ENCODE measurements at regions not wholly inside any gene's neighbourhood (a gene's known extent, or its start where the extent isn't known, plus 50 kb on each side); places are given as distances from the start of the nearest gene placed in this dataset.

DNA sequence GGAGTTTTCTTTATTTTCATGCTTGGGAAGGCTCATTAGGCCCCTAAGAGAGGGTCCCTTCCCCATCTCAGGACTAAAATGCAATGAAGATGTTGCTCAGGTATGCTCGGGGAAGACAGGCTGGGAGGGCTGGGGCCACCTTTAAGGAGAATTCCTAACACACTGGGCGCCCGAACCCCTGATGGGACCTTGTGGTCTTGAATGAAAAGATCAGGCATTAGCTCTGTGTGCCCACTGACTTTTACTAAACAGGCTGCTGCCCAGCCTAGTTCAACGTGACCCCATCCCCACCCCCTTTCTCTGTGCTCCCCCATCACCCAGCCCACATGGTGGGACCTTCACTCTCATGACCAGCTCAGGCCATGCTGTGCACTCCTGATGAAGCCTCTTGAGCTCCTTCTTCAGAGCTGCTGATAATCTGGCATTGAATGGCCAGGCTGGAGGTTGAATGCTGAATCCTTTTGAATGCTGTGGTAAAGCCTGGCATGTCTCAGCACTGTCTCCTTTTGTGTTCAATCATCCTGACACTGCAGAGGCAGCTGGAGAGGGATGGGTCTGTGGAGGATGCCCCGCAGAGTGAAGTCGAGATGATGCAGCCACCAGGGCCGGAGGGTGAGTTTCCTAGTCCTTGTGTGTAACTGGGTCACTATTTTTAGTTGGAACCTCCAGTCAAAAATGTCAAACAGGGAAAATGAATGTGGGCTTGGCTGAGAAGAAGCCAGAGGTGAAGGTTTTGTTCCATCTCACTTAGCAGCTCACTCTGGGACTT, 209.1 kb downstream of the UQCRFS1 start:
- Histone ChIP-seq H3K27me3 (no peaks in the 10 kb centered on the region), H3K4me3 (no peak overlapping the region), H3K36me3 (no peaks in the 10 kb centered on the region), H3K27ac (no peak overlapping the region), H3K9ac (ENCODE audit: low read depth in 2 of 2, low read length in 2 of 2) (no peak overlapping the region), H3K9me3 (no peaks in the 10 kb centered on the region), H3K4me1 (no peaks in the 10 kb centered on the region)
- intact Hi-C loops (cut with DNase I), result no loop called here
- DNase-seq, result no peak
- TF ChIP-seq, protein P1, sequence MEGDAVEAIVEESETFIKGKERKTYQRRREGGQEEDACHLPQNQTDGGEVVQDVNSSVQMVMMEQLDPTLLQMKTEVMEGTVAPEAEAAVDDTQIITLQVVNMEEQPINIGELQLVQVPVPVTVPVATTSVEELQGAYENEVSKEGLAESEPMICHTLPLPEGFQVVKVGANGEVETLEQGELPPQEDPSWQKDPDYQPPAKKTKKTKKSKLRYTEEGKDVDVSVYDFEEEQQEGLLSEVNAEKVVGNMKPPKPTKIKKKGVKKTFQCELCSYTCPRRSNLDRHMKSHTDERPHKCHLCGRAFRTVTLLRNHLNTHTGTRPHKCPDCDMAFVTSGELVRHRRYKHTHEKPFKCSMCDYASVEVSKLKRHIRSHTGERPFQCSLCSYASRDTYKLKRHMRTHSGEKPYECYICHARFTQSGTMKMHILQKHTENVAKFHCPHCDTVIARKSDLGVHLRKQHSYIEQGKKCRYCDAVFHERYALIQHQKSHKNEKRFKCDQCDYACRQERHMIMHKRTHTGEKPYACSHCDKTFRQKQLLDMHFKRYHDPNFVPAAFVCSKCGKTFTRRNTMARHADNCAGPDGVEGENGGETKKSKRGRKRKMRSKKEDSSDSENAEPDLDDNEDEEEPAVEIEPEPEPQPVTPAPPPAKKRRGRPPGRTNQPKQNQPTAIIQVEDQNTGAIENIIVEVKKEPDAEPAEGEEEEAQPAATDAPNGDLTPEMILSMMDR (IDR thresholded peaks at IDR 0.05), result no peak

DNA sequence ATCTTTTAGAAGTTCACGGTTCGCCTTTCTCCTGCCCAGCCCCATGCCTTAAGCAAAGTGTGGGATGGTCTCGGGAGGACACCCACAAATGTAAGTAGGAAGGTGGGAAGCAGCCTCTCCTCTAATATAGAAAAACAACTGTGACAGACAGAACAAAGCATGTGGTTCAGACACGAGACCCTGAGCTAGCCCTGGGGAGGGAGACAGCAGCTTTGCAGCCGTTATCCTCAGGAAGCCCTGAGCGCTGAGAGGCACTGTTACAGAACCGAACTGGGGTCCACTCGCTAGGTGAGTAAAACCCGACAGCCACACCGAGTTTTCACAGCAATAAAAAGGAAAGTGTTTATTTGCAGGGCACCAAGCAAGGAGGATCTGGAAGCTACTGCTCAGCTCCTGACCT, 210.6 kb downstream of the UQCRFS1 start:
- Histone ChIP-seq H3K27ac (no peak overlapping the region), H3K4me1 (no peaks in the 10 kb centered on the region), H3K9me3 (no peaks in the 10 kb centered on the region), H3K9ac (ENCODE audit: low read depth in 2 of 2, low read length in 2 of 2) (no peak overlapping the region), H3K4me3 (no peak overlapping the region), H3K27me3 (no peaks in the 10 kb centered on the region), H3K36me3 (no peaks in the 10 kb centered on the region)
- intact Hi-C loops (cut with DNase I), result no loop called here
- TF ChIP-seq, protein P1 (IDR thresholded peaks at IDR 0.05), result no peak
- no peak for DNase-seq

DNA sequence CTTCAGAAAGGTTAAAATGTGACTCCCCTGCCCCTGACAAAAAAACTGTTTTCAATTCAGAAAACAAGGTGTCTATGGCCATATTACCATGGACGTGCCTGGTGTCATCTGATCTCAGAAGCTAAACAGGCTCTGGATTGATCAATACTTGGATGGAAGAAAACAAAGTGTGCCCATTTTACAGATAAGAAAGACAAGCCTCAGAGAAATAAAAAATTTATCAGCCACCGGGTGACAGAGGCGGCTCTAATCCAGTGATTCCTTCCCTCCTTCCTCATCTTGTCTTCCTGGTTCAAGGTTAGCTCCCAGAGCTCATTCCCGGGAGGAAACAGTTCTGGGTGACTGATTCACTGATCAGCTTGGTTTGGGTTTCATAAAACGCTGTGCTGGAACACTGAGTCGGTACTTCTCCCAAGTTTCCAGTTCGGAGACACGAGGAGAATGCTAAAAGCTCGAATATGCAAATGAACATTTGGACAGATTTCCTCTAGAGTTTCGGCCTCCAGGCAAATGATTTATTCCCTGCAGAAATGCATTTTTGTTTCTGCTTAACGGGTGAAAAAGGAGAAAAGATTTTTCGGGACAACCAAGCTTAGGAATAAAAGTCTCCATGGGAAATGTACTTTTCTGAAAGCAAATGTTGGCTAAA, 211.2 kb downstream of the UQCRFS1 start:
- Histone ChIP-seq H3K4me1 (no peaks in the 10 kb centered on the region), H3K27ac (no peak overlapping the region), H3K9ac (ENCODE audit: low read depth in 2 of 2, low read length in 2 of 2) (no peak overlapping the region), H3K9me3 (no peaks in the 10 kb centered on the region), H3K4me3 (no peak overlapping the region), H3K27me3 (no peaks in the 10 kb centered on the region), H3K36me3 (no peaks in the 10 kb centered on the region)
- TF ChIP-seq, protein P1 (IDR thresholded peaks at IDR 0.05), result no peak
- no peak for DNase-seq
- intact Hi-C loops (cut with DNase I), result no loop called here

DNA sequence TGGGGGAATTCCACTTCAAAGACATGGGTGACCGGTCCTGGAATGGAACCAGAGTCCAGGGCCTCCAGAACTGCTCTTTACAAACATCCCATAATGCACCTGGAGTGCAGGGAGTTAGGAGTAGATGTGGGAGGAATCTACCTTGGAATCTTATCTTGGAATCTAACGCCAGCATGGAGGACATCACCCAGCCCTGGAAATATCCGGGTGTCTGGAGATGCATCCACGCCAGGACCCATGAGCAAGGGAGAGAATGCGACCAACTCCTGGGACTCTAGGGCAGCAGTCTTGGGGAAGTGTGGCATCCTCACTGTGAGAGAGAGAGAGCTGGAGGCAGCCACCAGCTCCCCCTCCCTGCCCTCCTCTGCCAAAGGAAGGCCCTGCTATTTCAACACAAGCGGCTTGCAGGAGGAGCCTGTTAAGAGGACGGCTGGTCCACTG, 211.8 kb downstream of the UQCRFS1 start:
- Histone ChIP-seq H3K9me3 (no peaks in the 10 kb centered on the region), H3K27me3 (no peaks in the 10 kb centered on the region), H3K9ac (ENCODE audit: low read depth in 2 of 2, low read length in 2 of 2) (no peak overlapping the region), H3K4me3 (no peak overlapping the region), H3K36me3 (no peaks in the 10 kb centered on the region), H3K4me1 (no peaks in the 10 kb centered on the region), H3K27ac (no peak overlapping the region)
- intact Hi-C loops (cut with DNase I), result no loop called here
- DNase-seq, result no peak
- TF ChIP-seq, protein P1 (IDR thresholded peaks at IDR 0.05), result no peak

DNA sequence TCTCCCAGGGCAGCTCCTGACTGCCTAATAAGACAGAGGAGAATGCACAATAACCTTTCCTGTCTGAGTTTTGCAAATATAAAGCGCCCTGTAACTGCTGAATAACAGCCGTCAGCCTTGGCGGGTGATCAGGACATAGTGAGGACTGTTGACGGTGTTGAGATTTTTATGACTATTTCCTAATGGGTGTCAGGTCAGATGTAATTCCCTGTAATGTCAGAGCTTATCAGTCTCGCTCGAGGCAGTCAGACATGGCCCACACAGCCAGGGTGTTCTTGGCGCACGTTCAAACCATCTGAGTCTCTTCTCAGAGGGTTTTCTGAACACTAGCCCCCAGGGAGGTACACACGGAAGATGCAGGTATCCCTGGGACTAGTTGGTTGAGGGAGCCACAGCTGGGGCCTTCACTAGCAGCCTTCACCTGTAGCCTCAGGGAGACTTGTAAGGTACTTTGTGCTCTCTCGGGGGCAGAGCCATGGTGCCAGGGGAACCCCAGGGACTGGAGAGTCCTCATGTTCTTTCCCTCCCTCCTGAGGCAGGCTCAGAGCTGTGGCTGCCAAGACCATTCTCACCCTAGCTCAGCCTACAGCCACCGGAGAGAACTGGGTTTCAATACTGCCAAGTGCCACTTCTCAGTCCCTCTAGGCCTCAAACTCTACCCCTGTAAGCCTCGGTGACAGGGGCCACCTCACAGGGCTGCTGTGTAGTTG, 213.1 kb downstream of the UQCRFS1 start:
- Histone ChIP-seq H3K27ac (no peak overlapping the region), H3K4me3 (no peak overlapping the region), H3K4me1 (no peaks in the 10 kb centered on the region), H3K36me3 (no peaks in the 10 kb centered on the region), H3K9ac (ENCODE audit: low read depth in 2 of 2, low read length in 2 of 2) (no peak overlapping the region), H3K9me3 (no peaks in the 10 kb centered on the region), H3K27me3 (no peaks in the 10 kb centered on the region)
- intact Hi-C loops (cut with DNase I), result no loop called here
- no peak for DNase-seq
- TF ChIP-seq, protein P1 (IDR thresholded peaks at IDR 0.05), result no peak
